OCI-LY7 (cell line): ENCODE measurements at regions not wholly inside any gene's neighbourhood (a gene's known extent, or its start where the extent isn't known, plus 50 kb on each side); places are given as distances from the start of the nearest gene placed in this dataset.

Experiments
- BruUV-seq: library from RNA; stranded (reverse); fragments of 400-500 nt; replicated peaks from 2 replicates; lab custom pipeline; 2021; lab: Mats Ljungman, UMichigan
- CTCF ChIA-PET: fragments of 300-600 bp; sonication (Branson Sonifier 250); formaldehyde crosslinking; loops from one replicate; lab custom pipeline; 2022; ENCODE audit warnings: antibody characterized with exemption; ENCODE audit not compliant: unreplicated experiment; lab: Charles Lee
- POLR2A ChIA-PET: fragments of 300-600 bp; sonication (Branson Sonifier 250); formaldehyde crosslinking; loops from one replicate; lab custom pipeline; 2022; ENCODE audit warnings: antibody characterized with exemption; lab: Charles Lee
- DNase-seq: peaks from one replicate; pipeline ENCODE4 v3.0.0-alpha.2; 2015; ENCODE audit warnings: low spot score
- H2AFZ ChIP-seq: fragments of 200-600 bp; sonication (generic), shearing (Covaris generic); 2 replicates; pipeline ENCODE4 v1.6.1; 2014; ENCODE audit warnings: mild to moderate bottlenecking, antibody characterized with exemption, low read length, moderate library complexity
- H3K27ac ChIP-seq: fragments of 200-600 bp; sonication (generic); 2 replicates; pipeline ENCODE4 v1.5.1; 2014; ENCODE audit warnings: mixed run types, low read depth, mild to moderate bottlenecking, moderate library complexity, low read length, inconsistent platforms; ENCODE audit not compliant: poor library complexity, severe bottlenecking
- H3K36me3 ChIP-seq: fragments of 200-600 bp; sonication (generic); 2 replicates; pipeline ENCODE4 v1.6.1; 2014; ENCODE audit warnings: mild to moderate bottlenecking, antibody characterized with exemption, low read length, moderate library complexity, mixed read lengths; ENCODE audit not compliant: insufficient read depth
- H3K4me1 ChIP-seq: fragments of 200-600 bp; sonication (generic); 2 replicates; pipeline ENCODE4 v1.5.1; 2014; ENCODE audit warnings: mild to moderate bottlenecking, low read length; ENCODE audit not compliant: insufficient read depth, poor library complexity, severe bottlenecking
- H3K4me2 ChIP-seq: fragments of 200-600 bp; sonication (generic); 2 replicates; pipeline ENCODE4 v1.6.1; 2014; ENCODE audit warnings: mild to moderate bottlenecking, low read length
- H3K4me3 ChIP-seq: fragments of 200-600 bp; sonication (generic); 2 replicates; pipeline ENCODE4 v1.5.1; 2014; ENCODE audit warnings: mild to moderate bottlenecking, low read depth, low read length; ENCODE audit not compliant: poor library complexity, severe bottlenecking
- H3K79me2 ChIP-seq: fragments of 200-600 bp; sonication (generic); 2 replicates; pipeline ENCODE4 v1.6.1; 2016; ENCODE audit warnings: low read depth, mild to moderate bottlenecking, low read length, moderate library complexity, mixed read lengths; ENCODE audit not compliant: insufficient read depth
- H3K9me2 ChIP-seq: fragments of 200-600 bp; sonication (generic); 2 replicates; pipeline ENCODE4 v1.6.1; 2016; ENCODE audit warnings: mild to moderate bottlenecking, low read length, mixed read lengths; ENCODE audit not compliant: insufficient read depth
- H3K9me3 ChIP-seq: fragments of 200-600 bp; sonication (generic); 2 replicates; pipeline ENCODE4 v1.6.1; 2014; ENCODE audit warnings: mild to moderate bottlenecking, mixed run types, low read length, mixed read lengths
- H4K20me1 ChIP-seq: fragments of 200-600 bp; sonication (generic); 2 replicates; pipeline ENCODE4 v1.6.1; 2014; ENCODE audit warnings: mild to moderate bottlenecking, antibody characterized with exemption, low read length, moderate library complexity, mixed read lengths; ENCODE audit not compliant: insufficient read depth
- CTCF ChIP-seq: fragments of 200-600 bp; sonication (generic); conservative IDR thresholded peaks from 2 replicates; pipeline ENCODE4 v1.5.1; 2014; ENCODE audit warnings: mild to moderate bottlenecking, antibody characterized with exemption, low read length, moderate library complexity, mixed read lengths
- EZH2phosphoT487 ChIP-seq: fragments of 200-600 bp; sonication (generic); IDR thresholded peaks from 2 replicates; pipeline ENCODE4 v1.6.1; 2018; ENCODE audit warnings: low read depth, borderline replicate concordance, mild to moderate bottlenecking, mixed run types, antibody characterized with exemption, low read length, moderate library complexity, mixed read lengths
- intact Hi-C: fragments of 100-400 bp; cut with micrococcal nuclease; formaldehyde crosslinking; loops from one replicate; pipeline ENCODE4 v1.10.0; 2022; ENCODE audit not compliant: unreplicated experiment

- no peak overlapping the region for H3K4me3 ChIP-seq
- no peak overlapping the region for H2AFZ ChIP-seq
- H4K20me1 ChIP-seq = no peaks in the 10 kb centered on the region
- H3K4me1 ChIP-seq = no peaks in the 10 kb centered on the region
- no peaks in the 10 kb centered on the region for H3K9me2 ChIP-seq
- CTCF ChIA-PET = no interaction called here
- POLR2A ChIA-PET = interaction anchor here (0.6 kb wide), 1 partner anchor 394 kb away, joined by 3 read pairs; no protein-coding TSS in a partner anchor
- TF ChIP-seq CTCF (no peak), EZH2phosphoT487 (no peak)
- no peak for DNase-seq
- no peaks in the 10 kb centered on the region for H3K79me2 ChIP-seq
- no TSS peak for BruUV-seq
- H3K27ac ChIP-seq = no peak overlapping the region
- H3K4me2 ChIP-seq = no peak overlapping the region
- intact Hi-C loops = no loop called here
- no peaks in the 10 kb centered on the region for H3K9me3 ChIP-seq
- no peaks in the 10 kb centered on the region for H3K36me3 ChIP-seq
Observed at GRCh38 chr9:126096340-126096739, 230.3 kb upstream of the MVB12B start.

- ChIA-PET CTCF (no interaction called here), POLR2A (no interaction called here)
- Histone ChIP-seq H3K9me3 (no peaks in the 10 kb centered on the region), H3K4me2 (no peak overlapping the region), H3K79me2 (no peaks in the 10 kb centered on the region), H3K27ac (no peak overlapping the region), H3K4me1 (no peaks in the 10 kb centered on the region), H3K9me2 (no peaks in the 10 kb centered on the region), H3K36me3 (no peaks in the 10 kb centered on the region), H2AFZ (no peak overlapping the region), H3K4me3 (no peak overlapping the region), H4K20me1 (no peaks in the 10 kb centered on the region)
- BruUV-seq = no TSS peak
- intact Hi-C loops = no loop called here
- TF ChIP-seq CTCF (no peak), EZH2phosphoT487 (no peak)
- DNase-seq = no peak
Observed at GRCh38 chr9:126097679-126098078, 228.9 kb upstream of the MVB12B start.

GRCh38 chr9:126106404-126106803, 220.2 kb upstream of the MVB12B start:
- H3K4me2 ChIP-seq = no peak overlapping the region
- H2AFZ ChIP-seq = no peak overlapping the region
- no peaks in the 10 kb centered on the region for H3K9me3 ChIP-seq
- no peak for TF ChIP-seq EZH2phosphoT487
- TF ChIP-seq CTCF = no peak
- intact Hi-C loops = no loop called here
- ChIA-PET POLR2A (no interaction called here), CTCF (no interaction called here)
- H3K36me3 ChIP-seq = no peaks in the 10 kb centered on the region
- H3K4me3 ChIP-seq = no peak overlapping the region
- H3K27ac ChIP-seq = no peak overlapping the region
- no peaks in the 10 kb centered on the region for H3K9me2 ChIP-seq
- H3K4me1 ChIP-seq = no peaks in the 10 kb centered on the region
- BruUV-seq = no TSS peak
- DNase-seq = no peak
- no peaks in the 10 kb centered on the region for H4K20me1 ChIP-seq
- no peaks in the 10 kb centered on the region for H3K79me2 ChIP-seq
